NCI-H2196 treated with DMSO at 0.1 percent for 48 hours (cell line): ENCODE measurements at regions not wholly inside any gene's neighbourhood (a gene's known extent, or its start where the extent isn't known, plus 50 kb on each side); places are given as distances from the start of the nearest gene placed in this dataset.

Source experiments
- DNase-seq: peaks from one replicate; lab custom pipeline; 2025; ENCODE audit not compliant: unreplicated experiment; lab: John Stamatoyannopoulos, UW

- no peak for DNase-seq
Measured at GRCh38 chr20:20993372-20993771, 112.8 kb downstream of the LINC00237 start.

- DNase-seq: no peak
Measured at GRCh38 chr20:20992686-20993360, 113.3 kb downstream of the LINC00237 start.

GRCh38 chr20:20992277-20992676 lies 113.9 kb downstream of the LINC00237 start:
- no peak for DNase-seq

- no peak for DNase-seq
Measured at GRCh38 chr20:20989081-20989480, 117.1 kb downstream of the LINC00237 start.

GRCh38 chr20:20979934-20980333 lies 126.2 kb downstream of the LINC00237 start:
- DNase-seq: no peak

- no peak for DNase-seq
Measured at GRCh38 chr20:20977786-20978185, 128.4 kb downstream of the LINC00237 start.

GRCh38 chr20:20972490-20972889 lies 133.7 kb downstream of the LINC00237 start:
- DNase-seq: no peak

GRCh38 chr20:20971810-20972209 lies 134.3 kb downstream of the LINC00237 start:
- no peak for DNase-seq

GRCh38 chr20:20970841-20971240 lies 135.3 kb downstream of the LINC00237 start:
- DNase-seq: no peak

- no peak for DNase-seq
Measured at GRCh38 chr20:20969701-20970280, 136.4 kb downstream of the LINC00237 start.

- DNase-seq: no peak
Measured at GRCh38 chr20:20967564-20968184, 138.5 kb downstream of the LINC00237 start.

GRCh38 chr20:20966171-20966570 lies 140.0 kb downstream of the LINC00237 start:
- no peak for DNase-seq

GRCh38 chr20:20959031-20959755 lies 147.0 kb downstream of the LINC00237 start:
- DNase-seq: no peak

GRCh38 chr20:20956513-20956931 lies 149.6 kb downstream of the LINC00237 start:
- no peak for DNase-seq

GRCh38 chr20:20955892-20956291 lies 150.3 kb downstream of the LINC00237 start:
- DNase-seq: no peak

GRCh38 chr20:20953738-20954618 lies 152.2 kb downstream of the LINC00237 start:
- DNase-seq: no peak

GRCh38 chr20:20950620-20951019 lies 155.5 kb downstream of the LINC00237 start:
- no peak for DNase-seq

GRCh38 chr20:20946122-20946759 lies 159.9 kb downstream of the LINC00237 start:
- DNase-seq: no peak

- no peak for DNase-seq
Measured at GRCh38 chr20:20941468-20941889, 164.7 kb downstream of the LINC00237 start.

GRCh38 chr20:20939006-20939405 lies 167.2 kb downstream of the LINC00237 start:
- no peak for DNase-seq
